Head of caudate nucleus (tissue), 42 donors: ENCODE measurements at regions not wholly inside any gene's neighbourhood (a gene's known extent, or its start where the extent isn't known, plus 50 kb on each side); places are given as distances from the start of the nearest gene placed in this dataset.

Experiments
- DNase-seq, 42 donors: peaks; one replicate each; pipeline versions ENCODE4 v3.0.0 to v3.0.0-alpha.2; 2020 to 2021; ENCODE audit warnings: mixed read lengths in 7 of 42
- intact Hi-C: fragments of 100-400 bp; cut with DNase I; formaldehyde crosslinking; loops from one replicate; pipeline ENCODE4 v1.15.0; 2022

DNA sequence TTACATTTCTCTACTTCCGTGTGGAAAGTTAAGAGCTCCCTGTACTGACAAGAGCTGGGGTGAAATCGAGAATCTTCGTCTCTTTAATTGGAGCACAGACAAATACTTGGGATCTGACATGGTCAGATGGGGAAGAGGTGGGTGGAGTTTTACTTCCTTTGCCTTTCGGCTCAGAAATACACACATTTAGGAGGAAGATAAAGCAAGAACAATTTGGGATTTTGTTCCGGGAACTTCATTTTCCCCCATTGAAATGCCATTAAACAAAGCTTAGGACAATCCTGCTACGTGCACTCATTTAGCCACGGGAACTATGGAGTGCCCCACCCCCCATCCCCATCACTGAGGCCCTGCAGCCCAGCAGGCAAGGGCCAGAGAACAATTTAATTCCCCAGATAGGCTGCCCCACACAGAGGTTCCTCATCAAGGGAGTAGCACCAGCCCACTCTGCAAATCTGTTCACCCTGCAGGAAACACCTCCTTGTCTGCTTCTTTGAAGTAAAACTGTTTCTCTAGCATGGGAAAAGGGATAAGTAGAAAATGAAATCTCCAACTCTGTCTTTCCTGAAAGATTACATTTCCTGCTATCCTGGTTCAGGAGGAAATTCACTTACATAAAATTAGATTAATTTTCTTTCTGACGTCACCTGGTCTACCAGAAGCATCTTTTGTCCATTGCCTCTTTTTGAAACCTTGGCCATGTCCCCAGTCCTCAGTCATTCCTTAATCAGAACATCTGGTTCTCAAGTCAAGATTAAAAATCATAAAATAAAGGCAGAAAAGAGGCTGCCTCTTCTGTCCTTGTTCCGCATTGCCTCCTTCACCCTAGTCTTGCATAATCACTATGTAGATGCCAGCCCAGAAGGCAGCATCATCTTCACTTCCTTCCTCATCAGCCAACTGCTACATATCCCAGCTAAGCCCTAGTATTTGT lies 206.4 kb downstream of the ENC1 start:
- intact Hi-C loops: no loop called here
- no peak for DNase-seq

GRCh38 chr5:74433255-74433895 lies 207.2 kb downstream of the ENC1 start:
- intact Hi-C loops: no loop called here
- DNase-seq: no peak

DNA sequence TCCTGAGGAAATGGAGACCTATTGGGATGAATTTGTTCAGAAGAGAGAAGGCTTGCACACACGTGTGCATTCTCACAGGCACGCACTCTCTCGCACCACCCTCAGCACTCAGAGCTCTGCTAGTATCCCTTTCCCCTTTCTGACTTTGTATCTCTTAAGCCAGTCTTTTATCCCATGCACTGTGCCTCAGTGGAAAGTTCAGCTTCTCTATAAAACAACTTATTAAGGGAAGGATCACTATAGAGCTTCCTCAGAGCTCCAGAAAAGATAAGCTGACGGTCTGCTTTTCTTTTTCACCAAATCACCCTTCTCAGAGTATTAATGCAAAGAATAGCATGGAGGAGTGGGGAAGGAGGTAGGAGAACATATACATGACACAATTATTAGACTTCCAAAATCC lies 207.8 kb downstream of the ENC1 start:
- DNase-seq: no peak
- intact Hi-C loops: no loop called here

DNA sequence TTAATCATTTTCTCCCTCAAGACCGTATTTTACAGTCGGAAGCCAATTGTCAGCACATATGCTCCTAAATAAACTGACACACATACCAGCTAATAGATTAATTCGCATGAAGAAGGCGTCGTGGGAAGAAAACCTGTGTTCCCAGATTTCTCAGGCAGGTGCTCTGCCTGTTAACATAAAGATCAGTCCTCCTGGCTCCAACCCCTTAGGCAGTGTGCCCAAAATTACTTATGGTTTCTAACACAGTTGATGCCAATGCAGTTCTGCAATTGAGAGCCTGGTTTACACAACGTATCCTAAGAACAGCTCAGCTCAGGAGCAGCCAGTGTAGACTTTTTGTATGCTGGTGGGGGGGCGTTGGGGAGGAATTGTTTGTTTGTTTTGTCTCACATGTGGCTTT lies 208.3 kb downstream of the ENC1 start:
- intact Hi-C loops: no loop called here
- no peak for DNase-seq

DNA sequence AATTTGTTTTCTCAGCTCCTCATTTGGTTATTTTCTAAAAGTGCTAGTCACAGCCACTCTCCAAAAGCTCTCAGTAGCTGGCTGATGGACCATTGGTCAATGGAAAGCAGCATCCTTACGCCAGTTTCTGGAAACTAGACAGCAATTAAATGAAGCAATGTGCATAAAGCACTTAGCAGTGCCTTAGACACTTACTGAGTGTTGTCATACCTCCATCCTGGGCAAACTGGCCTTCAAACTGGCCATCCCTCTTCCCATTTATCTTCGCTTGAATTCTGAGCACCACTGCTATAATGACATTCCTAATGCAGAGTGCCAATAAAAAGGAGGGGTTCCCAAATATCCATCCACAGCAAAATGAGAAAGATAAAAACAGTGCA lies 209.2 kb downstream of the ENC1 start:
- DNase-seq: no peak
- intact Hi-C loops: no loop called here

DNA sequence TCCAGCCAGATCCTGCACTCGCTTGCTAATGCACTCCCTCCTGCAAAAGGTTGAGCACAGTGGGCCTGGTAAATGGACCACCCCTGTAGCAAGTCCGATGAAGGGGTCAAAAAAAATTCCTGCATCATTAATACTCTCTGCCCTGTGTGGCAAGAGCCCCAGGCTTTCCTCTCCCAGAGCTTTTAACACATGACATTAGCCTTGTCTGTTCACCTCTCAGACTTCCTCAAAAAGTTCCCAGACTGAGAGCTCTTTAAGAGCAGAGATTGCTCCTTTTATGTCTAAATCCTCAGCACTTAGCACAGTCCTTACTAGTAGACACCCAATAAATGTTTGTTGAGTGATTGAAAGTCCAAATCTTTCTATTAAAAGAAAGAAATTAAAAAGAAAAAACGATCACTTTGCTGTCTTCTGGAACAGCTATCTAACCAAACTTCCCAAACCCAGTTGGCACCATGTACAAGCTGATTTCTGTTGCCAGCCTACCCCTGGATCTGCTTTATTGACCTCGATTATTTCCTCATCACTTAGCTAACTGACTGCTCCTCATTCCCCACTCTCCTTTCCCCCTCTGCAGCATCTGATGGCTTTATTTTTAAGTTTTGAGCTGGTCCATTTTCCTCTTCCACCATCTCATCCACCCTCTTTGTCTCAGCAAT lies 209.8 kb downstream of the ENC1 start:
- intact Hi-C loops: no loop called here
- no peak for DNase-seq

DNA sequence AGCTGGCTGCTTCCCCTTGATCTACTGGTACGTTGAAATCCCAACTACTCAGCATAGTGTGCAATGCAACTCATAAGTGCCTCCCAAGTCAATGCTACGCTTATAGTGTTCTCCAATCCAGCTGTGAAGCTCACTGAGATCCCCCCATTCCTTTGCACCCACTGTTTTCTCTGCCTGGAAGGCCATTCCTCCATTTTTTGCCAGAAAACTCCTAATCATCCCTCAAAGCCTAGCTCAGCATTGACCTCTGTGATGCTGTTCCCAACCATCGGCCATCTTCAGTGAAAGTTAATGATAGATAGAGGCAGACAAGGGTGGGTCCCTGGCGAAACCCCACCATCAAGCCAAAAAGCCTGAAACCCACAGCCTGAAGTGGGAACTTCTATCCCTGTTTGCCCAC lies 211.0 kb downstream of the ENC1 start:
- DNase-seq: no peak
- intact Hi-C loops: no loop called here

DNA sequence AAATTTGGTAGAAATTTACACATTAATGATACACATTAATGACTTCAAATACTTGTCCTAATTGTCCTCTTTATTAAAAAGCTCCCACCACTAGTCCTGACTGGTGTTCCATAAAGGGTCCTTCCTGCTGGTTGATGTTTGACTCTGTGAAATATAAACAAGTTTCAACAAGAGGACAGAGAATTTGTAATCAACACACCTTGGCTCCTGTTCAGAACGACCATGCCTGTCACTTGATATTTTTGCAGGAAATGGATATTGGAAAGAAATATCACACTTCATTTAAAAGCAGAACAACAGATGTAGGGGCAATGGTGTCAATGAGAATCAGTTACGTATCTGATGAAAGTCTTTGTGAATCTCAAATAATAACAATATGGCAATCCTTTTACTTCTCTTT lies 211.7 kb downstream of the ENC1 start:
- no peak for DNase-seq
- intact Hi-C loops: no loop called here

DNA sequence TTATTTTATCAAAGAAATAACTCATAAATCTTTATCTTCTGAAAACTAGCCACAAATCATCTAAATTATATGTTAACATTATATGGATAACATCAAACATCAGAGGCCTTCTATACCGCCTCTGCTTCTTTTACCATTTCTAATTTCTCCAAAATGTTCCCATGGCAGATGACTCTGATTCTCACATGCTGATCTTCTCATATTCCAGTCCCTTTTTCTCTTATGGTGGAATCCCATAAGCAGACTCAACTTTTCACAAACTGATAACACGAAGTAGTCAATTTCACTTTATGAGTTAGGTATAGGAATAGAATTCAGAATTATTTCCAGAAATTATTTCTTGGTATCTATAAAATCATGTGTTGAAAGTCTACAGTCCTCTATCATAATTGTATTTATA lies 212.3 kb downstream of the ENC1 start:
- intact Hi-C loops: no loop called here
- no peak for DNase-seq

DNA sequence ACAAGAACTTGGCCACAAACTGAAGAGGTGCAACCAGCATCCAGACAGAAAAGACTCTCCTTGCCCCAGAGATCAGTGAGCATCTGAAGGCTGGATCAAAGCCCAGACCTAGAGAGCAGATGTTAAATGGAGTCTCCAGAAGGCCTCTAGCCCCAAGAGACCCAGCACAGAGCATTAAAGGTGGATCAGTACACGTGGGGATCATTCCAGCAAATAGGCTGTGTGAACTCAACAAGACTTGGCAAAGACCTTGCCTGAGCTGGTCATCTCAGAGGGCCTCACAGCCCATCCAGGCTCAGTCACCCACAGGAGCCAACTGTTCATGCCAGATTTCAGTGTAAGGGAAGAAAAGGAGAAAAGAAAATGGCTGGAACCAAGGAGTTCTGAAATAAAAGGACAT lies 214.0 kb downstream of the ENC1 start:
- no peak for DNase-seq
- intact Hi-C loops: no loop called here

- no peak for DNase-seq
- intact Hi-C loops: no loop called here
Measured at GRCh38 chr5:74424162-74424868, 216.2 kb downstream of the ENC1 start.

DNA sequence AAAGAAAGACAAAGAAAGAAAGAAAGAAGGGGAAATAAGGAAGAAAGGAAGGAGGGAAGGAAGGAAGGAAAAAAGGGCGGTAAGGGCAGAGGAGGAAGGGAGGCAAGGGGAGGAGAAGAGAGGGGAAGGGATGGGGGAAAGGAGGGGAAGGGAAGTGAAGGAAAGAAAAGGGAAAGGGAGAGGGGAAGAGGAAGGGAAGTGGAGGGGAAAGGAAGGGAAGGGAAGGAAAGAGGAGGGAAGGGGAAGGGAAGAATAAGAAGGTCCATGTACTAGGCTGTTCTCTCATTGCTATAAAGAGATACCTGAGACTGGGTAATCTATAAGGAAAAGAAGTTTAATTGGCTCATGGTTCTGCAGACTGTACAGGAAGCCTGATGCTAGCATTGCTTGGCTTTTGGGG lies 217.1 kb downstream of the ENC1 start:
- intact Hi-C loops: no loop called here
- DNase-seq: no peak

- intact Hi-C loops: no loop called here
- no peak for DNase-seq
Measured at GRCh38 chr5:74422671-74423070, 217.9 kb downstream of the ENC1 start.

- intact Hi-C loops: no loop called here
- no peak for DNase-seq
Measured at GRCh38 chr5:74422030-74422429, 218.5 kb downstream of the ENC1 start.

- no peak for DNase-seq
- intact Hi-C loops: no loop called here
Measured at GRCh38 chr5:74421377-74421776, 219.2 kb downstream of the ENC1 start.

- no peak for DNase-seq
- intact Hi-C loops: no loop called here
Measured at GRCh38 chr5:74420947-74421346, 219.6 kb downstream of the ENC1 start.

- intact Hi-C loops: no loop called here
- DNase-seq: no peak
Measured at GRCh38 chr5:74420220-74420619, 220.3 kb downstream of the ENC1 start.

- no peak for DNase-seq
- intact Hi-C loops: no loop called here
Measured at GRCh38 chr5:74419468-74419867, 221.1 kb downstream of the ENC1 start.

- no peak for DNase-seq
- intact Hi-C loops: no loop called here
Measured at GRCh38 chr5:74418709-74419108, 221.8 kb downstream of the ENC1 start.

DNA sequence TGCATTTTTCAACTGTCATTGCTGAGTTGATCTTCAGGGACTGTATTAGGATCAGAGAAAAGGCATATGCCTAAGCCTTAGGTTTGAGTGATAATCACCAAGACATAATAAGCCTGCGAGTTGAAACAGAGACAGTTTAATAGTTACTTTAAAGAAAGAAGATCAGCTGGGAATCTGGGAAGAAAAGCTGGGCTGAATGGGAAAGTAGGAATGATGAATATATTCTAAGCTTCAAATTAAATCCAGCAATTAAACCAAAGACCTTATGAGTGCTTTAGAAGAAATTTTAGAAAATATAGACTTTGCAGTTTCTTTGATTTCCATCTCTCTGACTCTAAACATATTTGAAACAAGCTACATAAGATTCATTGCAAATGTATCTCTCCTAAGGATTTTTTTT lies 222.3 kb downstream of the ENC1 start:
- intact Hi-C loops: no loop called here
- DNase-seq: no peak
